WTC11 (cell line): ENCODE measurements at regions not wholly inside any gene's neighbourhood (a gene's known extent, or its start where the extent isn't known, plus 50 kb on each side); places are given as distances from the start of the nearest gene placed in this dataset.
"Not testable (repeated sequence)": the region's sequence is repeated elsewhere in the genome, so short reads cannot be mapped to it uniquely, and the experiment has no call there.

Experiments used
- CTCF ChIP-seq: fragments of 200-600 bp; IDR thresholded peaks from 2 replicates; pipeline ENCODE4 v1.8.0; 2022; ENCODE audit warnings: antibody characterized with exemption
- FOXJ3 ChIP-seq: sonication (generic); formaldehyde crosslinking; IDR thresholded peaks from 2 replicates; pipeline ENCODE4 v1.9.0; 2021; ENCODE audit warnings: missing genetic modification reagents, mild to moderate bottlenecking, borderline replicate concordance
- JUN ChIP-seq: sonication (generic); formaldehyde crosslinking; IDR thresholded peaks from 2 replicates; pipeline ENCODE4 v1.8.0; 2023; ENCODE audit warnings: mild to moderate bottlenecking, missing genetic modification reagents
- NFYB ChIP-seq: sonication (generic); formaldehyde crosslinking; conservative IDR thresholded peaks from 2 replicates; pipeline ENCODE4 v1.8.0; 2022; ENCODE audit warnings: low read depth, missing genetic modification reagents
- PREB ChIP-seq: sonication (generic); formaldehyde crosslinking; IDR thresholded peaks from 2 replicates; pipeline ENCODE4 v1.8.1; 2022; ENCODE audit warnings: mild to moderate bottlenecking, missing genetic modification reagents, moderate library complexity, borderline replicate concordance
- TEAD1 ChIP-seq: sonication (generic); formaldehyde crosslinking; IDR thresholded peaks from 2 replicates; pipeline ENCODE4 v1.8.0; 2022; ENCODE audit warnings: mild to moderate bottlenecking, missing genetic modification reagents
- ZNF396 ChIP-seq: fragments of 250-450 bp; sonication (Bioruptor Pico); IDR thresholded peaks from 2 replicates; pipeline ENCODE4 v1.8.0; 2021; ENCODE audit warnings: mild to moderate bottlenecking, moderate library complexity, borderline replicate concordance
- TF ChIP-seq, protein P1 (sequence below): sonication (generic); formaldehyde crosslinking; IDR thresholded peaks from 2 replicates; pipeline ENCODE4 v1.8.0; 2022; ENCODE audit warnings: mild to moderate bottlenecking, missing genetic modification reagents

DNA sequence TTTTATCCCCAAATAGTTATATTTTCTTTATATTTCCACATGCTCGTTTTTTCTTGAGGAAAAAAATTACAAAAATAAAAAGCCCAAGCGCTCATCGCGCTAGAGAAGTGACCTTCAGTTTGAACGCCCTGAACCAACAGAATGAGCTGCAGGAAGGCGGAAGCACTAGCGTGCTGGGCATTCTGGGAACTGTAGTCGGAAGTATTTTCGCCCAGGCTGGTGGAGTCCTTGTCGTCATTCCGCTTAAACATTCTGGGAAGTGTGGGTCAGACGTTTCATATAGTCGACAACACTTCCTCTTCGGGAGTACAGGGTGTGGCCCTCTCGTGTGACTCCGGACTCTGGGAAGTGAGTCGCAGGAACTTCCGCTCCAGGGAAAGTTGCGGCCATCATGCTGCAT, 692.4 kb upstream of the DEFB115 start:
- TF ChIP-seq PREB (CRISPR knock-in tag); NFYB (CRISPR knock-in tag); FOXJ3; CTCF; TEAD1; JUN (CRISPR knock-in tag); ZNF396 (CRISPR knock-in tag): not testable (repeated sequence)
- TF ChIP-seq, protein P1, sequence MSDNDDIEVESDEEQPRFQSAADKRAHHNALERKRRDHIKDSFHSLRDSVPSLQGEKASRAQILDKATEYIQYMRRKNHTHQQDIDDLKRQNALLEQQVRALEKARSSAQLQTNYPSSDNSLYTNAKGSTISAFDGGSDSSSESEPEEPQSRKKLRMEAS (CRISPR knock-in tag): not testable (repeated sequence)
